CD1c-positive myeloid dendritic cell (primary cell): ENCODE measurements at regions not wholly inside any gene's neighbourhood (a gene's known extent, or its start where the extent isn't known, plus 50 kb on each side); places are given as distances from the start of the nearest gene placed in this dataset.

Experiments
- DNase-seq: peaks from one replicate; pipeline ENCODE4 v3.0.0-alpha.2; 2016; ENCODE audit errors: extremely low spot score

DNA sequence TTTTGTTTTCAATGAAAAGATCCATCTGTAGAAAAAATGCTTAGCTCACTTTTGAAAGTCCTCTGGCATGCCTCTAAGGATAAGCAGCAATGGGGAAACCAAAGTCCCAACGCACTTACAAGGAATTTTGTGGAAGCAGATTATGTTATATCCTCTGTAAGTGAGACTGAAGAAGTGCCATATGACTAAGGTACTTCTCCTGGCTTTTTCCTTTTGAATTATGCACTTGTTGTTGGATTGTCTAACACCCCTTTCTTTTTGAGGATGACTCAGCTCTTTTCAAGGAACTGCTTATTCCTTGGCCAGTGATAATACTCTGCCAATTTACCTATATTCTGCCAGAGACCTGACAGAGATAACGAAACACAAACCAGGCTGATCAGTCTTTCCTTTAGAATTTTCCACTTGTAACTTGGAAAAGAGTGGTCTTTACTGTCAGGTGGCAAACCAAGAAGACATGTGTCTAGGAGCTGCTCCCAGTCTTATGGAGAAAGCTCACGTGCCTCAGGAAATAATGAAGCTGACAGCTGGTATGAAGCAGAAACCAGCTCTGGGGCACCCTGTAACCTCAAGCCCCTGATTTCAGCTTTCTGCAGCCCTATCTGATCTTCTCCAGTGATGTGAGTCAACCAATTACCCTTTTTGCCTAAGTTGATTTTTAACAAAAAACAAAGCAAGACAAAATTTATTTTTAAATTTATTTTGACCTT lies 290.8 kb upstream of the FBXL7 start:
- no peak for DNase-seq

DNA sequence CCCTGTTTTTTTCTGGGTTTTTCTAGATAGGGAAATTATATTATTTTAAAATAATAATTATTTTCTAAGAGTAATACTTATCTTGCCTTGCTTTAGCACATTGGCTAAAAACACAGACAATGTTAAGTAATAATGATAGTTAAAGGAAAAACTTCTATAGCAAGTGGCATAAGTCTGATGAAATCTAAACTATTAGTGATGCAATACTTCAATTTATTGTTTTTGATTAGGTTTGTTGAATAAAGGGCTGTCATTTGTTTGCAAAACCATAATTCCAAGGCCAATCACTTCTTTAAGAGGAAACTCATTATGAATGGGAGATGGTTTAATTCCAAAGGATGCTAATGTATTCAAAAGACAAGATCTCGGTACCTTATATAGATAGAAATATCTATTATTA lies 293.8 kb upstream of the FBXL7 start:
- no peak for DNase-seq

DNA sequence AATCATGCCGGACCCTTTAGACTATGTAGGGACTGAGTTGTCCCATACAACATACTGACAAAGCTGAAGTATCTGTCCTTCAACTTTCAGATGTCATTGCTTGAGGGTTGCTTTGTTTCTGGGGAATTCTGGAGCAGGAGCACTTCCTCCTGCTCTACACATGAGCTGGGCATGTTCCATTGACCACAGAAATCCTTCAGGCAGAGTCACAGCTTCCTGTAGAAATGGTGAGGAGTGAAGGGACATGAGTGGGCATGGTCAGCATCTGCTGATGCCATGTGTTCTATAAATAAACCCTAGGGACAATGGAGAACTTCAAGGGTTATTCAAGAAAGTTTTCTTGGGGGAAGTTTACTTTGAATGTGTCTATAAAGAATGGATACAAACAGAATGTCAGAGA lies 296.6 kb upstream of the FBXL7 start:
- DNase-seq = no peak

DNA sequence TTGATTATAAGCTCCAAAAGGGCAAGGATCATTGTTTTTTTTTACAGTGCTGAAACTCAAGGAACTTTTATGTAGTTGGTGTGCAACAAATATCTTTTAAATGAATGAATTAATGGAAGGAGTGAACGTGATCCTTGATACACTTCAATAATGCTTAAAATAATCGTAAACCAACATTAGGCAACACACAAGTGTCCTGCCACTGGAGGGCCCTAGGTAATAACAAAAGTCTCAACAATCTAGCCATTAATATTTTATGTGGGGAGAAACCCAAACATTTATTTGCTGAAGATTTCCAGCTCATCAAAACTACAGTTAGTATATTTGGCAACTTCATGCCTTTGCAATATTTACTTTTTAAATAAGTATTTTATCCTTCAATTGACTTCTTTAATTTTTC lies 309.0 kb upstream of the FBXL7 start:
- DNase-seq = no peak

DNA sequence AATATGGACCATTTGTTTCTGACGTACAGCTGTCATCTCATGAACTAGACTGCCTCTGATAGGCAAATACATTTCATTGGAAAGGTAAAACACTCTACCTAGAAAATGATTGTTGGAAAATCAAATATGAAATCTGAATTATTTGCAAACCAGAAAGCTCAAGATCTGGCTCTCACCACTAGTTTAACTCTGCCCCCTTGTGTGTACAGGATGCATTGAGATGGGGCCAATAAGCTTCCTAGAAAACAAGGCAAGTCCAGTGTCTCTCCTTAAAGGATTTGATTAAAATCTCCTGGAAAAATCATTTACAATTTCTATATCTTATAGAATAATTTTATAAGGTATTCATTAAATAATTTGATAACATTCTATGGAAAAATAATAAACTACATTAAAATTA lies 311.9 kb upstream of the ANKH start:
- no peak for DNase-seq

DNA sequence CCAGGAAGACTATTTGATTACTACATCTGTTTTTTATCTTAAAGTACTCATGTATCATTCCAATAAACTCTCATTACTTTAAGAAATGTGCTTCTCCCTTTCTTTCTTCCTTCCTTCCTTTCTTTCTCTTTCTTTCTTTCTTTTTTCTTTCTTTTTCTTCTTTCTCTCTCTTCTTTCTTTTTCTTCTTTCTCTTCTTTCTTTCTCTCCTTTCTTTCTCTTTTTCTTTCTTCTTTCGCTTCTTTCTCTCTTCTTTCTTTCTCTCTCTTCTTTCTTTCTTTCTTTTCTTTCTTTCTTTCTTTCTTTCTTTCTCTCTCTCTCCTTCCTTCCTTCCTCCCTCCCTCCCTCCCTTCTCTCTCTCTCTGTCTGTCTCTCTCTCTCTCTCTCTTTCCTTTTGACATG lies 298.6 kb upstream of the ANKH start:
- DNase-seq = no peak

DNA sequence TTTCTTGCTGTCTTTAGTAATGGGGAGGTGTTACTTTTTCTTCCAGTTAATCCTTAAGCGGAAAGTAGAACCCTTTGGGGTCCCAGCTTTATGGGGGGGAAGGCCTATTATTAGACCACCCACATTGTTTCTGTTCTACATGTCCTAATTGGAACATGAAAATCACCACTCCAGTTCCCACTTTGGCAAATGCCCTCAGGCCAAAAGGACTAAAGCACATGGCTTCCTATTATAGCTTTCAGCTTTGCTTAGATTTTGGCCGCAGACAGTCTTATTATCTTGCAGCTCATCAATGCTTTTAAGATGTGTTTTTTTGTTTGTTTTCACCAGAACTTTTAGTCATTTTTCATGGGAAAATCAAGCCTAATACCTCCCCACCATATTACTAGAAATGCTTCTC lies 296.8 kb upstream of the ANKH start:
- no peak for DNase-seq

DNA sequence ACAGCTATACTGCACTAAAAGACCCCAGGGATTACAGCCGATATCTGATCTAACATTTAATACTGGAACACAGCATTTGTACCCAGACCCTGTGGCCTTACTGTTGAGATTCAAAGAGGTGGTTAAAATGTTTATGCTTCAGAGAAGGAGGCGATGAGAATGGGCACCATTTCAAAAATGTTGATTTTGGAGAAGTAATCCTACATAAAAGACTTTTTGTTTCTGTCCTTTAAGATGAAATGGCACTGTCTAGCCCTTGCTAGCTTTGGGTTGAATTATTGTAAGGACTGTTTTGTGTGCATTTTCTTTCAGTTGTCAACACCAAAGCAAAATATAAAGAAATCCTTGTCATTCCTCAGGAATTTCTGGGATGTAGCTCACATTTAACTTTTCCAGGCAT lies 288.5 kb upstream of the ANKH start:
- DNase-seq = no peak

DNA sequence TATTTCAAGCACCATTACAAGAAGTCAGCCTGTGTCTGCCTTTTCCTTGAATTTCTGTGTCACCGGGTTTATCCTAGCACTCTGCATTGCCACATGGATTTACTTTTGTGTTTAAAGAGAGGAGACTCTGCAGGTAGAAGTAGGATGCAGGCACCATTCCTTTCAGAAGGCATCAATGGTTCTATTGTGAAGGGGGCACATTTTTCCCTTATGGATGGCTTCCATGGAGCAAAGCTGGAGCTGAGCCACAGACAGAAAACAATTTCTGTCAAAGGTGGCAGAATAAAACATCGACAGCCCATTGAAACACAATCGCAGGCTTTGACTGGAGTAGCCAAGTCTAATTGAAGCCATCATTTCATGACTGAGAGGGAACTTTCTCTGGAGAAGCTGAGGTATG lies 288.0 kb upstream of the ANKH start:
- DNase-seq = no peak

DNA sequence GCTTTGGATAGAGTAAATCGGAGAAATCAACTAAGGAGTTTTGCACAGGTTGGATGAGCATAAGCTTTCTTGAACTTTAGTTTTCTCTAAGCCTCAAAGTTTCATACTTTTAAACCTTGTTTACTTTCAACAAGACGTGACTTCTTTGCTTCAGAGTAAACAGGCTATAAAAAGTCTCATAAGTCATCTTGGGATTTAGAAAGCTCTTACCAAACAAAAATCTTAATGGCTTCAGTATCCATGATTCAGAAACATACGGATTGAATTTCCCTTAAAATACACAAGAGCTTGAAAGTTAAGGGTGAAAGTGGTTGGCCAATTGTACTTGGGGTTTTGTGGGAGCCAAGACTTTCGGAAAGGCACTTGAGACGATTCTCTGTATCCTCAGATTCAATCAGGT lies 270.9 kb upstream of the ANKH start:
- no peak for DNase-seq

DNA sequence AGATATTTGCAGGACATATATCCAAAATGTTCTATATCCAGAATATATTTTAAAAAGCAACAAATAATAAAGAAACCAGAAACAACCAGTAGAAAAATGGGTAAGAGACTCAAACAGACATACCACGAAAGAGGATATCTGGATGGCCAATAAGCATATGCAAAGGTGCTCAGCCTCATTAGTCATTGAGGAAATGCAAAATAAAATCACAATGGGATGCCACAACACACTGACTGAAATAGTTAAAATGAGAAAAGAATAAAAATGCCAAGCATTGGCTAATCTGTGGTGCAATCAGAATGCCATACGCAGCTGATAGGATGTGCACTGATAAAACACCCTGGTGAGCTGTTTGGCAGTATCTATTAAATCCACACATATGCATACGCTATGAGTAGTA lies 265.8 kb upstream of the ANKH start:
- DNase-seq = no peak

DNA sequence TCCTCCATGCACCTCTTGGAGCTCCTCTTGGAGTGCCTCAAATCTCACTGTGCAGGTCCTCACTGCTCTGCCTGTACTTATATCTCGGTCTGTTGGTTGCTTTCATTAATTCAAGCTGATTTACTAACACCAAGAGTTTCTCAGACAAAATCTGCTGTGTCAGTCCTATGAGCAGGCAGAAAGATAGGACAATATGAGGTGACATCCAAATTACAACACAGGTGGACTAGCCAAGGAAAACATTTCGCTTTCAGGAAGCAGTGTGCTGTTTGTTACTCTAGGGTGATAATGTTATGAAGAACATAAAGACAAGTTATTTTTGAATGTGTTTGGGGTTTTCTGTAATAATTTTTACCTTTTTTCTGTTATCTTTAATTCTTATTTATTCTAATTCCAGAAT lies 264.1 kb upstream of the ANKH start:
- DNase-seq = no peak

DNA sequence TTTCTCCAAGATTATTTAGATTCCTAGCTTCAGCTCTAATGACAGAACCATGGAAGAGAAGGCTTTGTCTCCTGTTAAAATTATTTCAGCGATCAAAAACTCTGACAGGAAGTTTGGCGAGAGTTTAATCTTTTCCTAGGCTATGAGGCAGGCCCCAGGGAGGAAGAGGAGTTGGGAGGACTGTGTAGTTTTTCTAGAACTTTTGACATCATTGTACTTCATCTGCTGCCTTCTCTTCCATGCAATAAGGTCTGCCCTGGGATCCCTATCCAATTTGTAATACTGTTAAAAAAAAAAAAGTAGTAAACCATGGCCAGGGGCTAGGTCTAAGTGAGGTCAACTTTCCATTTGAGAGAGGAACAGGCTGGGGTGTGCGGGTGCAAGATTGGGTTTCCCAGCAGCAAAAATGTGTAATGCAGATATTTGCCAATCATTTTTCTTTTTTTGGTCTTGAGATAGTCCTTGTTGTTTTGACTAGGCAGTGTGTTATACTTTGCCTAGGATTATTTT lies 261.9 kb upstream of the ANKH start:
- no peak for DNase-seq

DNA sequence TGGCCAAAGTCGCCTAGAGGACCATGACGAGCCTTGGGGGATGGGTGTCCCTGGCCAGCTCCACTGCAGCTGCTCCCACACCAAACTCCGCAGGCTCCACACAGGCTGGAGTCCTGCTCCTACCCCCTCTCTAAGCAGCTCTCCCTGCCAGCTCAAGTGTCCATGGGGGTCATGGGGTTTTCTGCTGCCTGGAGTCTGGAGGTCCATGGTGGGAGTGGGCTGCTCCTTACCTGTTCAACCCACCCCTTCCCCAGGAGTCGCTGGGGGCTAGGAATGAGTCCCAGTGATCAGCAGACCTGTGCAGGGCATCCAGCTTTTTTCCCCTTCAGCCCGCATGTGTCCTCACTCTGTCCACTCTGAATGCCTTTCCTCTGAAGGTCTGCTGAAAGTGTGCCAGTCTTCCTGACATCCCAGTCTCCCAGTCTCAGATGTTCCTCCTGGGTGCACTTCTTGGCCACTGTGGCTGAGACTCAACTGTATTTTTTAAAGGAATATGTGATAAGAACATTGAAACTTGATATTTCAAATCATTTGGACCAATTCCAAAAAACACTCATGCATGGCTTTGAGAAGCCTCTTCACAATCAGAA lies 261.3 kb upstream of the ANKH start:
- no peak for DNase-seq

DNA sequence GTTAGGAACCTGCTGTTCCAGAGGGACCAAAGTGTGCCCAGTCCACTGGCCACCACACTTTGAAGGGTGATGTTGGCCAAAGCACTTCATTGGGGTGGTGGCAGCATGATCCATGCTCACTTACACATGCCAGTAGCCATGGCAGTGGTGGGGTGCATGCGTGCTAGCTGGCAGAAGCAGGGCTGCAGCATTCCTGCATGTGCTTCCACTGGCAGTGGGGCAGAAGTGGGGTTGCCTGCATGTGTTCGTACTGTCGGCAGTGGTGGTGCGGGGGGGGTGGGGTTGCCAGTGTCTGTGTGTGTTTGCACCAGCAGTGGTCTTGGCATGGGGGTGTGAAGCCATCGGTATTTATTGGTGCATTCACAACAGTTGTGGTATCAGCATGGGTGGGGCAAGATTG lies 260.3 kb upstream of the ANKH start:
- no peak for DNase-seq

DNA sequence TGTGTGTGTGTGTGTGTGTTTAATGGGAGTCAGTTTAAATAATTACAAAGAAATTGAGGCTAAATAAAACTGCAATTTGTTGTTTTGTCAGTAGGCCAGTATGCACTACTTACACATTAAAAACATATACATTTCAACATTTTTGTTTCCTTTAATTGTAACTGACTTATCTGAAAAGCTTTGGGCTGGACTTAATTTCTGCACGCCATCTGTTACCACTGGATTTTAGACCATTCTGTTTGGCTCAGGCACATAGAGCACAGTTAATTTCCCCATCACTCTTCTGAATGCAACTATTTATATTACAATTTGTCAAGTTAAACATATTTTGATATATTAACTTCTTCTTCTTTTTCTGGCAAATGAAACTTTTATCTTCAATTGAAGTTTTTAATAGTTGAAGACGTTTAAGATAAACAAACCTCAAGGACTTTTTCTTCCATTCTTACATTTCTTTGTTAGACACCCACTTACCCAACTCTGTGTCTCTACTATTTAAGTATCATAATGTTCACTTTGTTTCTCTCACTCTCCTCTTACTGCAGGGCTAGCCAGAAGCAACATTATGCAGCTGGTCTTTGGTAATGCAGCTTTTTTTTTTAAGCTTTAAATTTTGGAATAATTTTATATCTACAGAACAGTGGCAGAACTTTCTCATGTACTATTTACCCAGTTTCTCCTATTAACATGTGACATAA lies 253.4 kb upstream of the ANKH start:
- no peak for DNase-seq

DNA sequence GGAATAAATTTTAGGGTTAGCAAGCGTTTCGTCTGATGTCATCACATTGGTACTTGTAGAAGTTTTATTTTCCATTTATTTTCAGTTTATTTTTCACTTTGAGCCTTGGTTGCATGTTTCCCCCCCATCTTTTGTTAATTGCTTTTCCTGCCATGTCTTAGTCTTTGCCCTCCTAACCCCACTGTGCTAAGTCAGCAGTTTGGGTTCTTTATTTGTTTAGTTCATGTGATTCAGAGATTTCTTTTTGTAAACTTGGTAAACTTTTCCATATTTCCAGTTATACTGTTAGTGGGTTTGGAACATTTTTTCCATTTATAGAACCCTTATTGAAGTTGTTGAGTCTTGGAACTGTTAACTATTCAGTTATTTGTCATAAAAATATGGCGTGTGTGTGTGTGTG lies 252.9 kb upstream of the ANKH start:
- no peak for DNase-seq

DNA sequence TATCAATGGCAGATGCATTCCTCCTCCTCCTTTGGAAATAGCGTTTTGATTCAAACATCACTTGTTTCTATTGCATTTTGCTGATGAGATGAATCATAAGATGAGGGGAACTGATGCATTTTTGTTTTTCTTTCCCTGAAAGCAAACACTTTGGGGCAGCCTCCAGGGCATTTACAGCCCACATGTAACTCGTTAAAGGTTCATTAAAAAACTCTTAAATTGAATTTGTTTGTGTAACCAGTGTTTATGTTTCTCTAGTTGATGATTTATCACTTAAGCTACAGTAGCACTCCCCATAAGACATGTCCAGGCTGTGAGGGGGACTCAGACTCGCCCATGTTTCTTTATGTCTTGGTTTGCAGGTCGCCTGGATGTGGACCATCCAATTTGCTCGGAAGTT lies 246.1 kb upstream of the ANKH start:
- DNase-seq = no peak

DNA sequence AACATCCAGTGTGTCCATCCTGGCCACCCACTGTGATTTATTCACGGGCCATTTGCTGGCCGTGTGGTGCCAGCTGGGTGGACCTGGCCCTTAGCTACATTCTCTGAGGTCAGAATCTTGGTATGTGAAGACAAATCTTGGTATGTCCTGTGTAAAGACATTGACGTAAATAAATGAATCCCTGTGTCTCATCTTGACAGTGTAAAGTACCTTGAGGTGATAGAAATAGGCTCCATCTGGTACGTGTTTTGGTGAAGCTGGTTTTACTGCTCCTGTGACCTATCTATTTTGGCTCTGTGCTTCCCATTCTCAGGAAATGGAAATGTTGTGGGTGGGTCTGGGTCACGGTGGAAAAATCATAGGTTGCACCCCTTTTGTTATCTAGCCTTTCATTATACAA lies 245.4 kb upstream of the ANKH start:
- DNase-seq = no peak

DNA sequence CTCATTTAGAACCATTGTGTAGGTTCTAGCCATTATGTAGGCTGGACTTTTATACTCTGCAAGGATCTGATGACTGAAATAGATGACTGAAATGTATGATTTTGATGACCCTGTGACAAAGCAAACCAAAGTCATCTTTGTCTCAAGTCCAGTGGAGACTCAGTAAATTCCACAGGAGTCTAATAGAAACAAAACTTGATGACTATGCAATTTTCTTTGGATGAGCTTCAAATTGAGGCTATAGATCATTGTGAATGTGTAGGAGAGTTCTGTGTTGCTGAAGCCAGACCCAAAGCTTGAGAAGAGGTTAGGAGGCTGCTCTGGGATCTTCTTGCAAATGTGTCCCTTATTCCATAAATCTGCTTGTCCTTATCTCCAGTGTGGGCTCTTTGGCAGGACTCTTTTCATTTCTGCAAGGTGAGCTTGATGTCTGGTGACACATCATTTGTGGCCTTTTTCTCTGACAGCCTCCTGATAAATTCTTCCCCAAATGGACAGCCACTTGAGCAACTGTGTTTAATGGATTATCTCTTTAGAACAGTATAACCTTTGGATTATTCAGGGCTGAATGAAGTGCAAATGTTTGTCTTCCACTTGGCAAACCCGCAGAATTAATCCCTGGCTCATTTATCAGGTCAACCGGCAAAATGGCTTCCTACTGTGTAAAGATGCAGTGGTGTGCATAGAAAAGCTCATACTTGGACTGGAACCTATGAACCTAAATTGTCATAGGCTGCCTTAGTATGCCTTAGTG lies 235.1 kb upstream of the ANKH start:
- no peak for DNase-seq

DNA sequence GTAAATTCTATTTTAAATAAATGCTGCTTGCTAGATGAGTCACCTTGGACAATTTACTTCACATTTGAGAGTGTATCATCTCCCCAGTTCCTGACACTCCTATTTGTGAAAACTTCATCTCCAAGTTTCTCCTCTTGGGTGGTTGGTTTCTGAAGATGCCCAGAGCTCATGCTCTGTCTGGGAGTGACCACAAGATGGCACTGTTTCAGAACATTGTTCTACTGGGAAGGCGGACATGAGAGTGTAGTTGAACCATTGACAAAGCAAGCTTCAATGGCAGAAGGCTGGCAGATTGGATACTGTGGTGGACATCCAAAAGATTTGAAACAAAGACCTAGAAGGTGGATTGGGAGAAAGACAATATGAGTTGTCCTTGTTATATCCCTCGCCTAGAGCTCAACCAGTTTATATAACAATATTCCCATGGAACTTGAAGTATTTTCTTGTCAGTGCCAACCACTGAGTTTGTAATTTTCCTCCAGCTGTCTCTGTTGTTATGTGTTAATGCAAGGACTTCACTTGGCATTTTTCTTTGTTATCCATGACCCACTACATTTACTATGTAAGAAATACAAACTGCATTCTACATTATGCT lies 234.3 kb upstream of the ANKH start:
- peak; percentile 36 for DNase-seq

DNA sequence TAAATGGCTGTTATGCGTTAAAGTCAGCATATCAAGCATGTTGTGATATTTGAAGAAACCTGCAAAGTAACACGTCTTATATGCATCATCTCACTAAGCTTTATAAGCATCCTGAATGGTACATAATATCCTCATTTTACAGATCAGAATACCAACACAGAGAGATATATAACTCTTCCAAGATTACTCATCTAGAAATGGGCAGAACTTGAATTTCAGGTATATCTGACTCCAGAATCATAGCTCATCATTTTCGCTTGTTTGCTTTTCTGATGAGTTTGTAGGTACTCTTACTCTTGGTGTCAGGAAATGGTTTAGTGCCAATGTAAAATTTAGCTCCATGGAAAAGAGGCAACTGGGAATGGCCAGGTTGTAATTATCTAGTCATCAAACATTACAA lies 232.3 kb upstream of the ANKH start:
- no peak for DNase-seq
